Nephron (organoid): ENCODE measurements at regions not wholly inside any gene's neighbourhood (a gene's known extent, or its start where the extent isn't known, plus 50 kb on each side); places are given as distances from the start of the nearest gene placed in this dataset.

Experiments
- H3K27ac Mint-ChIP-seq, 3 experiments: 2 replicates each; pipeline ENCODE4 v1.8.0; 2020; ENCODE audit warnings: mixed read lengths in 3 of 3, mild to moderate bottlenecking in 2 of 3, moderate library complexity in 1 of 3
- H3K27me3 Mint-ChIP-seq: 2 replicates; pipeline ENCODE4 v1.8.0; 2021; ENCODE audit warnings: low read depth, mild to moderate bottlenecking, moderate library complexity, mixed read lengths
- H3K36me3 Mint-ChIP-seq: 2 replicates; pipeline ENCODE4 v1.8.0; 2020; ENCODE audit warnings: low read depth, mixed read lengths
- H3K4me1 Mint-ChIP-seq: 2 replicates; pipeline ENCODE4 v1.8.0; 2020; ENCODE audit warnings: mixed read lengths
- H3K4me3 Mint-ChIP-seq, 3 experiments: 2 replicates each; pipeline ENCODE4 v1.8.0; 2020; ENCODE audit warnings: mild to moderate bottlenecking in 3 of 3, mixed read lengths in 3 of 3, moderate library complexity in 2 of 3
- H3K9me3 Mint-ChIP-seq: 2 replicates; pipeline ENCODE4 v1.8.0; 2020; ENCODE audit warnings: mixed read lengths
- CTCF ChIP-seq, 3 experiments: fragments of 200-600 bp; sonication (generic); IDR thresholded peaks; one replicate each; pipeline ENCODE4 v1.5.0; 2021; ENCODE audit warnings: antibody characterized with exemption in 3 of 3; ENCODE audit not compliant: unreplicated experiment in 3 of 3

DNA sequence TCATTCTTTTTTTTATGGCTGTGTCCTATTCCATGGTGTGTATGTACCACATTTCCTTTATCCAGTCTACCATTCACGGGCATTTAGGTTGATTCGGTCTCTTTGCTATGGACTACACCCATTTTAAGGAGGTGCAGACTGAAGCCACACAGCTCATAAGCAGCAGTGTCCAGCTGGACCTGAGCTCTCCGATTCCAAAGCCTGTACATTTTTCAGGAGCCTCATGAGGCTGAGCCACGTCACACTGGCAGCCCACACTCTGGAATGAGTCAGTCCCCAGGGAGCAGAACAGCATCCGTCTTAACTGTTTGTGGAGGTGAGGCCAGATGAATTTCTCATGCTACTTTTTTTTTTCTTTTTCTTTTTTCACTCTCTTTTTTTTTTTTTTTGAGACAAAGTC lies 116.1 kb downstream of the C16orf95 start:
- Mint-ChIP-seq H3K4me1 (peaks cover 16% of the 10 kb centered on the region), H3K4me3 (no peak overlapping the region), H3K27ac (peak overlapping the region in 1 of 3 experiments; percentile 56), H3K36me3 (no peaks in the 10 kb centered on the region), H3K27me3 (peaks cover 51% of the 10 kb centered on the region), H3K9me3 (no peaks in the 10 kb centered on the region)
- no peak for TF ChIP-seq CTCF (IDR thresholded peaks at IDR 0.05; ENCODE audit: unreplicated experiment in 3 of 3)

DNA sequence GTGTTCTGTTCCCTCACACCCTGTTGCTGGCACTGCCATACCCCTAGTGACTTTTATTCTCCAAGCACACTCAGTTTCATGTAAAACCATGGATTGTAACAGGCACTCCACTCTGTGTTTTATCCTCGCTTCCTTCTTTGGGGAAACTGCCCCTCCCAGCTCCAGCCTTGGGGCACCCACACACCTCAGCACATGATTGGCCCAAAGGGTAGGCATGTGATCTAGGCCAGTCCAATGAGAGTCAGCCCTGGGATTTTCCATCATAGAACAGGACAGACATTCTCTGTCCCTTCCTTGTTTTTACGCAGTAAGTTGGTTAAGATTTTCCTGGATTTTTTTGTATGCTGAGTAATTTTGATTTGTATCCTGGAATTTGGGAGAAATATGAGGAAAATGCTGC lies 115.4 kb downstream of the C16orf95 start:
- Mint-ChIP-seq H3K27ac (peak overlapping the region in 2 of 3 experiments; percentile 16 to 56), H3K4me3 (no peak overlapping the region), H3K9me3 (no peaks in the 10 kb centered on the region), H3K27me3 (peaks cover 50% of the 10 kb centered on the region), H3K4me1 (peaks cover 21% of the 10 kb centered on the region), H3K36me3 (no peaks in the 10 kb centered on the region)
- no peak for TF ChIP-seq CTCF (IDR thresholded peaks at IDR 0.05; ENCODE audit: unreplicated experiment in 3 of 3)

- Mint-ChIP-seq H3K36me3 (no peaks in the 10 kb centered on the region), H3K4me3 (no peak overlapping the region), H3K27me3 (peaks cover 44% of the 10 kb centered on the region), H3K9me3 (no peaks in the 10 kb centered on the region), H3K27ac (peak overlapping the region; percentile 16 to 69 (median 54)), H3K4me1 (peaks cover 26% of the 10 kb centered on the region)
- TF ChIP-seq CTCF (IDR thresholded peaks at IDR 0.05; ENCODE audit: unreplicated experiment in 3 of 3), result no peak
Measured at GRCh38 chr16:87202346-87202745, 114.8 kb downstream of the C16orf95 start.

DNA sequence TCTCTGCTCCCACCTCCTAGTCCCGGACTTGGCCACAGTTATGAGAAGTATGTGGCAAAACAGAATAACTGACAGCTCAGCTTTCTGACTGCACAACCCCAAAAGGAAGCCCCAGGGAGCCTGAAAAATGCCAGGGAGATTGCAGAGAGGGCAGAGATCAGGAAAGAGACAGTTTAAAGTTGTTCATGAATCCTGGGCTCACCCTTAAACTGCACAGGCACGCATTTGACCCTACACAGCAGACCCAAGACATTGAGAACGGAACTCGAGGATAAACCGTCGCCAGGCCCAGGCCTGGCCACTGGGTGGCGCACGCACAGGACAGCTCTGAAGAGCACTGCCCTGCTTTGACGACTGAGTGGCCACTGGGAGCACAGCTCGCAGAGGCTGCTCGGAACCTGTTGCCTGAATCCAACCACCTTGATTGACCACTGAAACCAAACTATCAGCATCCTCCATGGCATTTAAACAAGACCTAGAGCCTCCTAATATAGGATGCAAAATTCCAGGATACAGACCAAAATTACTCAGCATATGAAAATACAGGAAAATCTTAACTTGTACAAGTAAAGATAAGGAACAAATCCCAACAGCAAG lies 114.0 kb downstream of the C16orf95 start:
- Mint-ChIP-seq H3K4me3 (peak overlapping the region in 1 of 3 experiments; percentile 9), H3K4me1 (peaks cover 31% of the 10 kb centered on the region), H3K36me3 (no peaks in the 10 kb centered on the region), H3K27ac (peak overlapping the region; percentile 59 to 83 (median 69)), H3K9me3 (no peaks in the 10 kb centered on the region), H3K27me3 (peaks cover 40% of the 10 kb centered on the region)
- peak; percentile 71 to 80 (median 72) for TF ChIP-seq CTCF (IDR thresholded peaks at IDR 0.05; ENCODE audit: unreplicated experiment in 3 of 3)

- Mint-ChIP-seq H3K9me3 (no peaks in the 10 kb centered on the region), H3K36me3 (no peaks in the 10 kb centered on the region), H3K4me3 (no peak overlapping the region), H3K4me1 (peaks cover 28% of the 10 kb centered on the region), H3K27me3 (peaks cover 17% of the 10 kb centered on the region), H3K27ac (peak overlapping the region in 2 of 3 experiments; percentile 69 to 92)
- TF ChIP-seq CTCF (IDR thresholded peaks at IDR 0.05; ENCODE audit: unreplicated experiment in 3 of 3), result no peak
Measured at GRCh38 chr16:87206646-87207451, 110.3 kb downstream of the C16orf95 start.
